HCT116 (cell line): ENCODE measurements at regions not wholly inside any gene's neighbourhood (a gene's known extent, or its start where the extent isn't known, plus 50 kb on each side); places are given as distances from the start of the nearest gene placed in this dataset.

Source experiments
- ATAC-seq: fragments of 200-7000 bp; cut with Tn5 transposase; 2 replicates; pipeline ENCODE4 v1.9.1; 2020; ENCODE audit warnings: mild to moderate bottlenecking, moderate library complexity
- BruUV-seq: library from RNA; stranded (reverse); fragments of 400-500 nt; replicated peaks from 2 replicates; lab custom pipeline; 2021; lab: Mats Ljungman, UMichigan
- CTCF ChIA-PET: fragments of 300-600 bp; sonication (Branson Sonifier 250); formaldehyde crosslinking; loops from one replicate; lab custom pipeline; 2021; ENCODE audit warnings: antibody characterized with exemption; lab: Charles Lee
- POLR2A ChIA-PET: fragments of 300-600, 350-600 bp; sonication (Branson Sonifier 250); formaldehyde crosslinking; loops from one replicate; lab custom pipeline; 2021; ENCODE audit warnings: antibody characterized with exemption; lab: Charles Lee
- RAD21 ChIA-PET, 2 experiments: fragments of 300-600 bp; sonication (Branson Sonifier 250); formaldehyde crosslinking; loops; one replicate each; lab custom pipeline; 2023; ENCODE audit warnings: low total read pairs in 2 of 2; ENCODE audit not compliant: uncharacterized antibody in 2 of 2, unreplicated experiment in 2 of 2, low non-redundant PET in 1 of 2; lab: Charles Lee
- DNase-seq: peaks from one replicate; pipeline ENCODE4 v3.0.0-alpha.2; 2010; ENCODE audit warnings: low read depth, low spot score
- H2AFZ ChIP-seq: fragments of 200-600 bp; shearing (Covaris generic), sonication (generic); 2 replicates; pipeline ENCODE4 v1.6.1; 2017; ENCODE audit warnings: low read depth, mixed run types, mixed read lengths, antibody characterized with exemption, low read length; ENCODE audit not compliant: poor library complexity, severe bottlenecking
- H3K27ac ChIP-seq: 2 replicates; pipeline ENCODE4 v1.5.1; 2012; ENCODE audit warnings: low read depth, low read length
- H3K27me3 ChIP-seq: fragments of 200-600 bp; sonication (generic); 2 replicates; pipeline ENCODE4 v1.6.1; 2016; ENCODE audit warnings: mixed run types, low read length, mixed read lengths; ENCODE audit not compliant: insufficient read depth
- H3K36me3 ChIP-seq, 2 experiments: fragments of 200-500 bp in 1 of 2; fragments of 200-600 bp in 1 of 2; sonication (Bioruptor generic) in 1 of 2; sonication (generic) in 1 of 2; 2 replicates each; pipeline versions ENCODE4 v1.5.1 to v1.6.1; 2014 to 2016; ENCODE audit warnings: low read length in 2 of 2, inconsistent platforms in 1 of 2, mixed read lengths in 1 of 2, mixed run types in 1 of 2; ENCODE audit not compliant: insufficient read depth in 2 of 2, control insufficient read depth in 1 of 2
- H3K4me1 ChIP-seq, 2 experiments: fragments of 200-600 bp in 1 of 2; sonication (generic) in 1 of 2; 2 replicates each; pipeline versions ENCODE4 v1.5.1 to v1.6.1; 2012 to 2017; ENCODE audit warnings: low read length in 2 of 2, inconsistent platforms in 1 of 2, mild to moderate bottlenecking in 1 of 2, mixed read lengths in 1 of 2, mixed run types in 1 of 2, moderate library complexity in 1 of 2; ENCODE audit not compliant: insufficient read depth in 2 of 2, control insufficient read depth in 1 of 2
- H3K4me2 ChIP-seq: fragments of 200-600 bp; sonication (generic); 2 replicates; pipeline ENCODE4 v1.6.1; 2017; ENCODE audit warnings: mixed run types, low read length, mixed read lengths
- H3K4me3 ChIP-seq, 2 experiments: fragments of 200-600 bp in 1 of 2; sonication (generic) in 1 of 2; replicated peaks in 1 of 2; 2 replicates each; pipeline ENCODE4 v1.5.1; 2011 to 2016; ENCODE audit warnings: low read length in 2 of 2, control low read depth in 1 of 2, low read depth in 1 of 2, mild to moderate bottlenecking in 1 of 2, mixed read lengths in 1 of 2, mixed run types in 1 of 2
- H3K79me2 ChIP-seq: fragments of 200-600 bp; sonication (generic); 2 replicates; pipeline ENCODE4 v1.6.1; 2017; ENCODE audit warnings: mild to moderate bottlenecking, mixed run types, low read length, moderate library complexity, mixed read lengths; ENCODE audit not compliant: insufficient read depth
- H3K9ac ChIP-seq: fragments of 200-600 bp; sonication (generic); 2 replicates; pipeline ENCODE4 v1.6.1; 2016; ENCODE audit warnings: low read length, mixed read lengths
- H3K9me2 ChIP-seq: fragments of 200-600 bp; sonication (generic), shearing (Covaris generic); 2 replicates; pipeline ENCODE4 v1.6.1; 2017; ENCODE audit warnings: mixed run types, mild to moderate bottlenecking, moderate library complexity; ENCODE audit not compliant: insufficient read depth
- H3K9me3 ChIP-seq, 2 experiments: fragments of 200-500 bp in 1 of 2; fragments of 200-600 bp in 1 of 2; sonication (Bioruptor generic) in 1 of 2; sonication (generic) in 1 of 2; 2 replicates each; pipeline ENCODE4 v1.6.1; 2014 to 2017; ENCODE audit warnings: low read length in 2 of 2, mixed read lengths in 2 of 2, inconsistent platforms in 1 of 2, low read depth in 1 of 2, mild to moderate bottlenecking in 1 of 2, mixed run types in 1 of 2, moderate library complexity in 1 of 2; ENCODE audit not compliant: control insufficient read depth in 1 of 2, insufficient read depth in 1 of 2
- H4K20me1 ChIP-seq: fragments of 200-600 bp; sonication (generic), shearing (Covaris generic); 2 replicates; pipeline ENCODE4 v1.6.1; 2017; ENCODE audit warnings: mixed run types, mild to moderate bottlenecking, moderate library complexity; ENCODE audit not compliant: insufficient read depth
- ATF3 ChIP-seq: IDR thresholded peaks from 2 replicates; pipeline ENCODE4 v1.6.1; 2012
- CBX3 ChIP-seq: IDR thresholded peaks from 2 replicates; pipeline ENCODE4 v1.6.1; 2012; ENCODE audit warnings: low read depth
- CTCF ChIP-seq, 3 experiments: fragments of 200-600 bp in 1 of 3; sonication (generic) in 1 of 3; IDR thresholded peaks in 2 of 3; conservative IDR thresholded peaks in 1 of 3; 2 replicates each; pipeline ENCODE4 v1.5.1; 2012 to 2017; ENCODE audit warnings: low read depth in 2 of 3, low read length in 2 of 3, antibody characterized with exemption in 1 of 3, borderline replicate concordance in 1 of 3, control low read depth in 1 of 3, mild to moderate bottlenecking in 1 of 3, mixed read lengths in 1 of 3, mixed run types in 1 of 3, moderate library complexity in 1 of 3; ENCODE audit not compliant: insufficient read depth in 1 of 3
- ELF1 ChIP-seq: IDR thresholded peaks from 2 replicates; pipeline ENCODE4 v1.6.1; 2012; ENCODE audit warnings: low read depth, borderline replicate concordance
- EZH2 ChIP-seq: fragments of 200-600 bp; sonication (generic); IDR thresholded peaks from 2 replicates; pipeline ENCODE4 v1.6.1; 2017; ENCODE audit warnings: antibody characterized with exemption, mixed run types
- FOSL1 ChIP-seq: IDR thresholded peaks from 2 replicates; pipeline ENCODE4 v1.6.1; 2012; ENCODE audit warnings: low read depth
- JUND ChIP-seq: IDR thresholded peaks from 2 replicates; pipeline ENCODE4 v1.6.1; 2012
- MAX ChIP-seq: IDR thresholded peaks from 2 replicates; pipeline ENCODE4 v1.6.1; 2012
- POLR2A ChIP-seq: IDR thresholded peaks from 2 replicates; pipeline ENCODE4 v1.7.0; 2011; ENCODE audit warnings: borderline replicate concordance; ENCODE audit not compliant: insufficient read depth, insufficient read length; ENCODE audit errors: extremely low read depth
- POLR2AphosphoS5 ChIP-seq: IDR thresholded peaks from 2 replicates; pipeline ENCODE4 v1.6.1; 2011; ENCODE audit warnings: mild to moderate bottlenecking, low read depth, low read length, moderate library complexity
- REST ChIP-seq: IDR thresholded peaks from 2 replicates; pipeline ENCODE4 v1.6.1; 2012; ENCODE audit warnings: low read depth
- SP1 ChIP-seq: IDR thresholded peaks from 2 replicates; pipeline ENCODE4 v1.6.1; 2012; ENCODE audit warnings: low read depth
- SRF ChIP-seq: IDR thresholded peaks from 2 replicates; pipeline ENCODE4 v1.6.1; 2012; ENCODE audit warnings: low read depth
- YY1 ChIP-seq: IDR thresholded peaks from 2 replicates; pipeline ENCODE4 v1.6.1; 2011; ENCODE audit warnings: low read length, low read depth, moderate library complexity, mild to moderate bottlenecking; ENCODE audit not compliant: insufficient replicate concordance; ENCODE audit errors: extremely low read depth
- intact Hi-C: fragments of 100-400 bp; cut with micrococcal nuclease; formaldehyde crosslinking; loops from 2 replicates; pipeline ENCODE4 v1.10.0; 2022

GRCh38 chr15:94844198-94844537 lies 612.8 kb downstream of the MCTP2 start:
- no peaks in the 10 kb centered on the region for H3K27me3 ChIP-seq
- H3K4me3 ChIP-seq: no peak overlapping the region
- no peak overlapping the region for H3K4me2 ChIP-seq
- RAD21 ChIA-PET: no interaction called here
- no peak overlapping the region for H2AFZ ChIP-seq
- CTCF ChIA-PET: no interaction called here
- no peaks in the 10 kb centered on the region for H3K9me2 ChIP-seq
- H3K9me3 ChIP-seq: peaks cover 0 to 6% of the 10 kb centered on the region in 2 experiments; a peak in 1 of 4 replicates
- no TSS peak for BruUV-seq
- no peaks in the 10 kb centered on the region for H3K36me3 ChIP-seq
- no peaks in the 10 kb centered on the region for H4K20me1 ChIP-seq
- H3K27ac ChIP-seq: no peak overlapping the region
- no peak for DNase-seq
- TF ChIP-seq ATF3 (no peak), POLR2A (no peak), FOSL1 (no peak), POLR2AphosphoS5 (no peak), YY1 (no peak), CBX3 (no peak), SRF (no peak)
- TF ChIP-seq, all 23 proteins: peak for 0
- Histone ChIP-seq H3K9ac (no peak overlapping the region), H3K79me2 (no peaks in the 10 kb centered on the region), H3K4me1 (no peaks in the 10 kb centered on the region)
- no peak for ATAC-seq
- intact Hi-C loops: no loop called here
- POLR2A ChIA-PET: no interaction called here

- no peak overlapping the region for H3K4me3 ChIP-seq
- RAD21 ChIA-PET: no interaction called here
- peaks cover 0 to 6% of the 10 kb centered on the region in 2 experiments; a peak in 1 of 4 replicates for H3K9me3 ChIP-seq
- no peaks in the 10 kb centered on the region for H3K36me3 ChIP-seq
- no peaks in the 10 kb centered on the region for H3K4me1 ChIP-seq
- H4K20me1 ChIP-seq: no peaks in the 10 kb centered on the region
- ATAC-seq (no peak), DNase-seq (no peak)
- no peaks in the 10 kb centered on the region for H3K27me3 ChIP-seq
- no peaks in the 10 kb centered on the region for H3K9me2 ChIP-seq
- H3K9ac ChIP-seq: no peak overlapping the region
- no peaks in the 10 kb centered on the region for H3K79me2 ChIP-seq
- no peak overlapping the region for H3K27ac ChIP-seq
- H2AFZ ChIP-seq: no peak overlapping the region
- CTCF ChIA-PET: no interaction called here
- intact Hi-C loops: no loop called here
- no TSS peak for BruUV-seq
- no peak overlapping the region for H3K4me2 ChIP-seq
- POLR2A ChIA-PET: no interaction called here
- no peak for TF ChIP-seq YY1
- no peak for TF ChIP-seq POLR2A
- no peak for TF ChIP-seq SP1
- no peak for TF ChIP-seq JUND
- no peak for TF ChIP-seq ELF1
- TF ChIP-seq CTCF (IDR thresholded peaks at IDR 0.05 in 2 of 3, conservative IDR thresholded peaks at IDR 0.05 in 1 of 3; ENCODE audit: borderline replicate concordance in 1 of 3, insufficient read depth in 1 of 3, low read depth in 2 of 3, low read length in 2 of 3): no peak
- no peak for TF ChIP-seq MAX
- TF ChIP-seq EZH2: no peak
- no peak for TF ChIP-seq REST
Observed at GRCh38 chr15:94844538-94845389, 613.4 kb downstream of the MCTP2 start.
